Endothelial cell (in vitro differentiated cells): ENCODE measurements at regions not wholly inside any gene's neighbourhood (a gene's known extent, or its start where the extent isn't known, plus 50 kb on each side); places are given as distances from the start of the nearest gene placed in this dataset.

Experiments
- DNase-seq: peaks from one replicate; pipeline ENCODE4 v3.0.0; 2021; ENCODE audit warnings: low spot score
- H3K27ac Mint-ChIP-seq: one replicate; pipeline ENCODE4 v1.8.0; 2021; ENCODE audit warnings: mixed read lengths, inconsistent platforms; ENCODE audit not compliant: unreplicated experiment
- H3K27me3 Mint-ChIP-seq: one replicate; pipeline ENCODE4 v1.8.0; 2021; ENCODE audit warnings: mild to moderate bottlenecking, moderate library complexity, mixed read lengths, inconsistent platforms; ENCODE audit not compliant: unreplicated experiment
- H3K36me3 Mint-ChIP-seq: one replicate; pipeline ENCODE4 v1.8.0; 2021; ENCODE audit warnings: mild to moderate bottlenecking, low read depth, mixed read lengths, inconsistent platforms; ENCODE audit not compliant: unreplicated experiment
- H3K4me1 Mint-ChIP-seq: one replicate; pipeline ENCODE4 v1.8.0; 2021; ENCODE audit warnings: mild to moderate bottlenecking, mixed read lengths, inconsistent platforms; ENCODE audit not compliant: unreplicated experiment
- H3K4me3 Mint-ChIP-seq: one replicate; pipeline ENCODE4 v1.8.0; 2021; ENCODE audit warnings: mild to moderate bottlenecking, mixed read lengths, inconsistent platforms; ENCODE audit not compliant: unreplicated experiment
- H3K9me3 Mint-ChIP-seq: one replicate; pipeline ENCODE4 v1.8.0; 2021; ENCODE audit warnings: mixed read lengths, inconsistent platforms; ENCODE audit not compliant: unreplicated experiment
- CTCF ChIP-seq: fragments of 200-600 bp; sonication (generic); IDR thresholded peaks from one replicate; pipeline ENCODE4 v1.5.0; 2021; ENCODE audit warnings: antibody characterized with exemption; ENCODE audit not compliant: unreplicated experiment

- H3K4me1 Mint-ChIP-seq: peaks cover 9% of the 10 kb centered on the region
- H3K36me3 Mint-ChIP-seq: no peaks in the 10 kb centered on the region
- H3K9me3 Mint-ChIP-seq: peaks cover 3% of the 10 kb centered on the region
- no peaks in the 10 kb centered on the region for H3K27me3 Mint-ChIP-seq
- DNase-seq: no peak
- no peak overlapping the region for H3K27ac Mint-ChIP-seq
- no peak for TF ChIP-seq CTCF
- H3K4me3 Mint-ChIP-seq: no peak overlapping the region
Measured at GRCh38 chr13:63304497-63304896, 1888.8 kb upstream of the PCDH20 start.

DNA sequence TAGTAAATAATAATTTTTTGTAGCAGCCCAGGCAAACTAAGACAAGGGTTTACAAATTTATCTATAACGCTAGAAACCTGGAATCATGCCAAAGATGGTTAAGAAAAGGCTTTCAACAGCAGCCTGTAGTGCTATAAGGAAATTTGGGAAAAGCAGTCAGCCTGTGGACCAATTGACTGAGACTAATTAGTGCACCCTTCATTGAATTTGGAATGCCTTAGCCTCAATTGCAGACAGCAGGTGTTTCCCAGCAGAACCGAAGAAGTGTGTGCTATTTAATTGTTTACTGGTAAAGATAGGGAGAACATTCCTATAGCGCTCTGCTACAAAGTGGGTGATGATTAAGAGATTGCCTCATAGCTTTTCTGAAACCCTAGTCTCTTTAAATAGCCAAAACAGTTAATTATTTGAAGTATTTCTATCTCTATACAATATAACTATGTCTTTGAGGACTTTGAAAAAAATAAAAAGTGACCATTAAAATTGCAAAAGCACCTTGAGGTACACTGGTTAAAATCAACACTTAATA lies 1884.3 kb upstream of the PCDH20 start:
- Mint-ChIP-seq H3K9me3 (no peaks in the 10 kb centered on the region), H3K4me3 (no peak overlapping the region), H3K4me1 (no peaks in the 10 kb centered on the region), H3K36me3 (no peaks in the 10 kb centered on the region), H3K27me3 (no peaks in the 10 kb centered on the region), H3K27ac (no peak overlapping the region)
- TF ChIP-seq CTCF: no peak
- DNase-seq: no peak

- DNase-seq: no peak
- Mint-ChIP-seq H3K36me3 (no peaks in the 10 kb centered on the region), H3K9me3 (no peaks in the 10 kb centered on the region), H3K4me3 (no peak overlapping the region), H3K27me3 (no peaks in the 10 kb centered on the region), H3K27ac (no peak overlapping the region), H3K4me1 (no peaks in the 10 kb centered on the region)
- TF ChIP-seq CTCF: no peak
Measured at GRCh38 chr13:63297163-63297562, 1881.5 kb upstream of the PCDH20 start.

DNA sequence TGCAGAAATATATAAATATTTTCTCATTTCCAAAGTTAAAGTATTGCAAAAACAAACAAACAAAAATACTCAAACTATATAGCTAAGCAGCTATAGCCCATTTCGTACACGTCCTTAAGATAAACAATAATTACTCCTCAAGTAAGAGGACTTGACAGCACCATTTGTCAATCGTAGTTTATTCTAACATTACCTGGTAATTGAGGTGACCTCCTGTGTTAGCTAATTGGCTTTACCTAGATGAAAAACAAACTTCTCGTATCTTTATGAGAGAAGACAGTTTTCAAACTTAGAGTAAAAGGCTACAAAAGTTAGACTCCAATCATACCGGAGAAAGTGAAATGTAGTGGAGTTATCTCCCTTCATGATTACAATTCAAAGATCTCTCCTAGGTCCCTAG lies 1876.1 kb upstream of the PCDH20 start:
- no peak for TF ChIP-seq CTCF
- H3K27me3 Mint-ChIP-seq: peaks cover 2% of the 10 kb centered on the region
- no peak overlapping the region for H3K4me3 Mint-ChIP-seq
- no peak for DNase-seq
- no peaks in the 10 kb centered on the region for H3K4me1 Mint-ChIP-seq
- H3K9me3 Mint-ChIP-seq: no peaks in the 10 kb centered on the region
- no peaks in the 10 kb centered on the region for H3K36me3 Mint-ChIP-seq
- H3K27ac Mint-ChIP-seq: no peak overlapping the region

DNA sequence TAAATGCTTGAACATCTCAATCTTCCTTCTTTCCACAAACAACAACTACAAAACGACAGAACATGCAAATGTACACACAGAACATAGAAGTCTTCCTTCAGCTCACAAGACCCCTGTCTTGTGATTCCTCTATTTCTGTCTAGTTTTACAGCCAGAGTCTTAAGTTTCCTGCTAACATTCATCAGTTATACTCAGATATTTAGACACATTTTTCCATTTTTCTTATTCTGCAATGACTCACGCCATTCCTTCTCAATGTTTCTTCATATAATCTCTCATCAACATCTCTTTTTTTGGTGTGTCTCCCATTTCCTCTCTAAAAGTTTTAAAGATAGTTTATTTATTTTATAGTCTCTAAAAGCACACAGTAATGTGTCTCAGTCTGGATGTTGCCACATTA lies 1872.9 kb upstream of the PCDH20 start:
- Mint-ChIP-seq H3K27ac (no peak overlapping the region), H3K4me3 (no peak overlapping the region), H3K36me3 (no peaks in the 10 kb centered on the region), H3K9me3 (no peaks in the 10 kb centered on the region), H3K4me1 (no peaks in the 10 kb centered on the region), H3K27me3 (peaks cover 2% of the 10 kb centered on the region)
- no peak for TF ChIP-seq CTCF
- no peak for DNase-seq
